22Rv1 (cell line): ENCODE measurements at regions not wholly inside any gene's neighbourhood (a gene's known extent, or its start where the extent isn't known, plus 50 kb on each side); places are given as distances from the start of the nearest gene placed in this dataset.

ENCODE experiments used
- H3K27ac ChIP-seq: fragments of 450-650 bp; 2 replicates; pipeline ENCODE4 v1.5.1; 2017
- CTCF ChIP-seq: fragments of 450-650 bp; IDR thresholded peaks from 2 replicates; pipeline ENCODE4 v1.5.1; 2017; ENCODE audit warnings: mild to moderate bottlenecking
- ZFX ChIP-seq: fragments of 450-650 bp; IDR thresholded peaks from 2 replicates; pipeline ENCODE4 v1.6.1; 2017; ENCODE audit warnings: antibody characterized with exemption, borderline replicate concordance

GRCh38 chr2:237164474-237165042 lies 78.9 kb downstream of the COPS8 start:
- no peak overlapping the region for H3K27ac ChIP-seq
- TF ChIP-seq ZFX (no peak), CTCF (no peak)

- H3K27ac ChIP-seq = no peak overlapping the region
- no peak for TF ChIP-seq ZFX
- TF ChIP-seq CTCF = peak; percentile 49
Observed at GRCh38 chr2:237165405-237166276, 80.0 kb downstream of the COPS8 start.

GRCh38 chr2:237167038-237167437 lies 81.3 kb downstream of the COPS8 start:
- no peak overlapping the region for H3K27ac ChIP-seq
- TF ChIP-seq CTCF (no peak), ZFX (no peak)

GRCh38 chr2:237167934-237168333 lies 82.2 kb downstream of the COPS8 start:
- H3K27ac ChIP-seq = no peak overlapping the region
- no peak for TF ChIP-seq ZFX
- TF ChIP-seq CTCF = no peak

- H3K27ac ChIP-seq = no peak overlapping the region
- no peak for TF ChIP-seq CTCF
- no peak for TF ChIP-seq ZFX
Observed at GRCh38 chr2:237170020-237170419, 84.3 kb downstream of the COPS8 start.

- H3K27ac ChIP-seq = no peak overlapping the region
- TF ChIP-seq ZFX (no peak), CTCF (no peak)
Observed at GRCh38 chr2:237171396-237171795, 85.7 kb downstream of the COPS8 start.

- no peak for TF ChIP-seq CTCF
- no peak for TF ChIP-seq ZFX
- H3K27ac ChIP-seq = no peak overlapping the region
Observed at GRCh38 chr2:237171881-237172280, 86.2 kb downstream of the COPS8 start.
